ENCODE measurements at regions not wholly inside any gene's neighbourhood (a gene's known extent, or its start where the extent isn't known, plus 50 kb on each side); places are given as distances from the start of the nearest gene placed in this dataset.
"Not testable (repeated sequence)": the region's sequence is repeated elsewhere in the genome, so short reads cannot be mapped to it uniquely, and the experiment has no call there.

DNA sequence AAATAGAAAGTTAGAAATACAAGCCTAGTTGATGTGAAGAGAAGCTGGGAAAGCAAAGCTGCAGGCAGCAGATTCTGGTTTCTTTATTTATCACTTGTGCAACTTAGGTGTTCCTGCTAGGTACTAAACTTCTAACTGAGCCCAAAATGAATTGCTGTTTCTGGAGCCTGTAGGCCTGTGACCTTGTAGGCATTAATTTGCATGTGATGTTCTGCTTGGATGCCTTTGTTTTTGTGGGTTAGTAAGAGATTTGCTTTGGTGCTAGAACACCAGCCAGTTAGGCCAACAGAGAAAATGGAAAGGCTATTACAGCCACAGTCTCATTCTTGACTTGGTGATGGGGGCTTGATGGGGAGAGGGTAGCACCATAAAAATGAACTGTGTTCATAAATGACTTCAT is 370.7 kb downstream of the PPP1R3A start:
- no peaks in the 10 kb centered on the region for H3K36me3 ChIP-seq
- no peaks in the 10 kb centered on the region for H3K4me1 ChIP-seq
- no peaks in the 10 kb centered on the region for H3K27me3 ChIP-seq
- H3K4me3 ChIP-seq: no peak overlapping the region
- no peak for TF ChIP-seq POLR2A (IDR thresholded peaks at IDR 0.05)
- TF ChIP-seq, protein P1, sequence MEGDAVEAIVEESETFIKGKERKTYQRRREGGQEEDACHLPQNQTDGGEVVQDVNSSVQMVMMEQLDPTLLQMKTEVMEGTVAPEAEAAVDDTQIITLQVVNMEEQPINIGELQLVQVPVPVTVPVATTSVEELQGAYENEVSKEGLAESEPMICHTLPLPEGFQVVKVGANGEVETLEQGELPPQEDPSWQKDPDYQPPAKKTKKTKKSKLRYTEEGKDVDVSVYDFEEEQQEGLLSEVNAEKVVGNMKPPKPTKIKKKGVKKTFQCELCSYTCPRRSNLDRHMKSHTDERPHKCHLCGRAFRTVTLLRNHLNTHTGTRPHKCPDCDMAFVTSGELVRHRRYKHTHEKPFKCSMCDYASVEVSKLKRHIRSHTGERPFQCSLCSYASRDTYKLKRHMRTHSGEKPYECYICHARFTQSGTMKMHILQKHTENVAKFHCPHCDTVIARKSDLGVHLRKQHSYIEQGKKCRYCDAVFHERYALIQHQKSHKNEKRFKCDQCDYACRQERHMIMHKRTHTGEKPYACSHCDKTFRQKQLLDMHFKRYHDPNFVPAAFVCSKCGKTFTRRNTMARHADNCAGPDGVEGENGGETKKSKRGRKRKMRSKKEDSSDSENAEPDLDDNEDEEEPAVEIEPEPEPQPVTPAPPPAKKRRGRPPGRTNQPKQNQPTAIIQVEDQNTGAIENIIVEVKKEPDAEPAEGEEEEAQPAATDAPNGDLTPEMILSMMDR (IDR thresholded peaks at IDR 0.05): no peak
- H3K27ac ChIP-seq: no peak overlapping the region
- H3K9me3 ChIP-seq: no peaks in the 10 kb centered on the region
- no peak for DNase-seq
- intact Hi-C loops (cut with DNase I): no loop called here

DNA sequence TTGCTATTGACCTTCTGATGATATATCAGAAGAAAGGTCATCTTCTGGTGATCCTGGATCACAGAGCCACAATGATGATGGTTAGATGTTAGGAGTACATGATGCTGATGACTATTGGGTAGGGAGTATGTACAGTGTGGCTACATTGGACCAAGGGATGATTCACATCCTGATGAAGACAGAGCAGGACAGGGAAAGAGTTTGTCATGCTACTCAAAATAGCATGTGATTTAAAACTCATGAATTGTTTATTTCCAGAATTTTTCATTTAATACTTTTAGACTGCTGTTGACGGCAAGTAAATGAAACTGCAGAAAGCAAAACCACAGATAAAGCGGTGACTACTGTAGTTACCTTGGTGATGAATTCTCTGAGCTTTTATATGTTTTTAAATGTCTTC is 397.3 kb downstream of the PPP1R3A start:
- Histone ChIP-seq H3K27ac (no peak overlapping the region), H3K36me3 (no peaks in the 10 kb centered on the region), H3K4me1 (no peaks in the 10 kb centered on the region), H3K9me3 (no peaks in the 10 kb centered on the region), H3K27me3 (no peaks in the 10 kb centered on the region), H3K4me3 (no peak overlapping the region)
- DNase-seq: no peak
- WGBS, 2 donors: 80 to 89% methylated on average over 2 of the region's 2 CpGs
- intact Hi-C loops (cut with DNase I): no loop called here
- TF ChIP-seq, protein P1 (IDR thresholded peaks at IDR 0.05): no peak
- TF ChIP-seq POLR2A (IDR thresholded peaks at IDR 0.05): no peak

DNA sequence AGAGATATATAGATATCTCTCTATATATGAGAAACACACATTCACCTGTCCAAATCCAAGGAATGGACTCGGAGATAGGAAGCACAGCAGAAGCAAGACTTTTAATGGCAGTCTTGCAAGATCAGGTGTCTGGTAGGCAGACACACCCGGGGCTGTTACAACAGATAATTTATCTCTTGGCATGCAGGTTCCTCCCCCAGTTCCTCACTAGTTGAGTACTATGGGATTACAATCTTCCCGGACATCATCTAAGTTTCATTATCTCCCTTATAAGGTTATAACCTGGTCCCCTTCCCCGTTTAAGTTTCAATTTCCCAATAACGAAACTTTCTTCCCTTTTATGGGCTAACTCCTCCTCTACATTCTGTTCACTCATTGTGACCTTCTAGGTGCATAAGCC is 399.3 kb downstream of the PPP1R3A start:
- intact Hi-C loops (cut with DNase I): no loop called here
- H3K4me1 ChIP-seq: no peaks in the 10 kb centered on the region
- no peak overlapping the region for H3K4me3 ChIP-seq
- no peaks in the 10 kb centered on the region for H3K9me3 ChIP-seq
- no peaks in the 10 kb centered on the region for H3K36me3 ChIP-seq
- no peak overlapping the region for H3K27ac ChIP-seq
- no peak for DNase-seq
- whole genome bisulfite sequencing, 2 donors: 65 to 68% methylated on average over 5 of the region's 5 CpGs
- no peaks in the 10 kb centered on the region for H3K27me3 ChIP-seq
- TF ChIP-seq, protein P1 (IDR thresholded peaks at IDR 0.05): no peak
- no peak for TF ChIP-seq POLR2A (IDR thresholded peaks at IDR 0.05)

DNA sequence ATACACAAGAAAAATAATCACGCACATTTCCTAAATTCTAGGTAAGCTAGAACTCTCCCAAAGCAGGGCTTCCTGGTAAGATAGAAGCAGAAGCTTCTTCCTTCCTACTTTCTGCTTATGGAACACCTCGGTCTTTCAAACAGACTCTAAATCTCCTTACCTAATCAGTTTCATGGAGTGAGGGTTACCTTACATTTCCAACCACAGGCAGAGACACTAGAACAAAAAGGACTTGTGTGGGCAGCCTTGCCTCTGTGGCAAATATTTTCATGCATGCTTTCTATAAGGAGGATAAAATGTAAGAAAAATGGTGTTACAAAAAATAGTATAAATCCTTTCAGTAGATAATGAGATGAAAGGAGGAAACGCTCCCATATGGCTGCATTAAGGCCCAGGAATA is 386.3 kb upstream of the SMIM30 start:
- Histone ChIP-seq H3K27me3 (no peaks in the 10 kb centered on the region), H3K4me3 (no peak overlapping the region), H3K36me3 (no peaks in the 10 kb centered on the region), H3K9me3 (no peaks in the 10 kb centered on the region), H3K4me1 (no peaks in the 10 kb centered on the region), H3K27ac (no peak overlapping the region)
- TF ChIP-seq POLR2A (IDR thresholded peaks at IDR 0.05): no peak
- TF ChIP-seq, protein P1 (IDR thresholded peaks at IDR 0.05): no peak
- 72 to 74% methylated on average over 3 of the region's 3 CpGs for WGBS, 2 donors
- intact Hi-C loops (cut with DNase I): no loop called here
- no peak for DNase-seq

DNA sequence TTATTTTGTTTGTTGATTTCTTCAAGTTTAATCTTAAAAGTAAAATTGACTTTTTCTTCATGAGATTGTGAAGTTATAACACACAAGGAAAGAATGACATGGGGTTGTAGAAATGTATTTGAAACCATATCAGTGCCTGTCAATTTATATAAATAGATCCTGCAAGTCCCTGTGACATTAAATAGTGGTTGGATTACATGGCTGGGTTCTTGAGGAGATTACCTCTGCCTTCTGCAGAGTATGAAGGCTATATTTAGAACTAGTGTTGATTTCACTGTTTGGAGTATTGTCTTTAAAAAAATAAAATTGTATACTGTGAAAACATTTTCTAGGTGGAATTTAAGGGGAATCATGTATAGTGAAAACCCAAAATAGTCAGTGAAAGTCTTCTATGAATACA is 385.8 kb upstream of the SMIM30 start:
- Histone ChIP-seq H3K27ac (no peak overlapping the region), H3K4me3 (no peak overlapping the region), H3K4me1 (no peaks in the 10 kb centered on the region), H3K27me3 (no peaks in the 10 kb centered on the region), H3K9me3 (no peaks in the 10 kb centered on the region), H3K36me3 (no peaks in the 10 kb centered on the region)
- intact Hi-C loops (cut with DNase I): no loop called here
- TF ChIP-seq, protein P1 (IDR thresholded peaks at IDR 0.05): no peak
- TF ChIP-seq POLR2A (IDR thresholded peaks at IDR 0.05): no peak
- no peak for DNase-seq

DNA sequence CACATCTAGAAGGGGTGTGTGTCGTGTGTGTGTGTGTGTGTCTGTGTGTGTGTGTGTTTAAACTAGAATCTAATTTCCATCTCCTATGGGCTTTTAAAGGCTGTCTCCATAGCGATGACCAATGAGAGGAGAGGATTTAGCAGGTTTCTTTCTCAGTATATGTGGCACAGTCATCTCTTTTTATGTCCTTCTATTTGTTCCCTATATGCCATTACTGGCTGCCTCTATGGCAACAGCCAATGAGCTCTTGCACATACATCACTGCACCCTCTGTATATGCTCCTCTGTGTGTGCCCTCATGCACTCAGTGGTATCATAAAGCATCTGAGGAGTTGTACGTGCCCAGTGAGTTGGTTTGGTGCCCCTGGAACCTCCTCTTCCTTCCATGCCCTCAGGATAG is 378.2 kb upstream of the SMIM30 start:
- H3K9me3 ChIP-seq; H3K36me3 ChIP-seq; DNase-seq; intact Hi-C loops (cut with DNase I); H3K27me3 ChIP-seq; H3K27ac ChIP-seq; H3K4me3 ChIP-seq; H3K4me1 ChIP-seq: not testable (repeated sequence)
- 29 to 63% methylated on average over 1 to 3 of the region's 3 CpGs for WGBS, 2 donors

DNA sequence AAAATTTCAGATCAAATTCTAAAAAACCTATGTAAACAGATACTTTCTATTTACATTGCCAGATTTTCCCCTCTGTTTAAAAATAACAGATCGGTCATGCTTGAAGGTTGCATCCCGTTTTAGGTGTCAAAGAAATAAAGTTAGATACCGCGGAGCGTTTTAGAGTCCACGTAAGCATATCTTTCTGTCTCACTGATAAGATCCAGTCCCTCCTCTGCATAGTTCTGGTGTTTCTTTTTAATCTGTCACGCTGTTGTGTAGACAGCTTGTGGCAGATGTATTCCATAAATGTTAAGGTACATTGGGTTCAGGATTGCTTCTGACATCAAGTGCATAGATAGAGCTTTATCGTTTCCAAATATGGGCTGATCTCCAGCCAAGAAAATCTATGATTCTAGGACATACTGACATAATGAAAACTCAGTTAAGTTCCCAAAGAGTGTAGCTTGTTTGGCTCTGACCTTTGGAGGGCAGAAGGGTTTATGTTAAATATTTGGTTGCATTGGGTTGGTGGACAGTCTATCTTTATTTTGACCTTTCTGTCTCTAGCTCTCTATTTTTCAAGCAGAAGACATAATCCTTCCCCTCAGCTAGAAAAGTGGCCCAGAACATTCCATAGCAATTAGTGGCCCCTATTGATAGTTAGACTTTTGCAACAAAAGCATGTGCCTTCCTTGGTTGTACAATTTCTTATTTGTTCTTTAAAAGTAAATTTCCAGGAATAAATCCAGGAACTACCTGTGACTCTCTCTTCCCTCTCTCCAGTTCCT is 376.6 kb upstream of the SMIM30 start:
- H3K27me3 ChIP-seq; H3K4me3 ChIP-seq; H3K36me3 ChIP-seq; H3K9me3 ChIP-seq; H3K27ac ChIP-seq; H3K4me1 ChIP-seq; DNase-seq; intact Hi-C loops (cut with DNase I): not testable (repeated sequence)
- WGBS, 2 donors: 76 to 82% methylated on average over 3 to 5 of the region's 8 CpGs

Data from esophagus squamous epithelium (tissue), 5 donors.